ENCODE measurements at regions not wholly inside any gene's neighbourhood (a gene's known extent, or its start where the extent isn't known, plus 50 kb on each side); places are given as distances from the start of the nearest gene placed in this dataset.
"Not testable (repeated sequence)": the region's sequence is repeated elsewhere in the genome, so short reads cannot be mapped to it uniquely, and the experiment has no call there.

GRCh38 chr4:130023088-130023487 lies 927.1 kb downstream of the C4orf33 start:
- DNase-seq (ENCODE audit: extremely low read depth in 1 of 11, low read depth in 9 of 11, low spot score in 4 of 11) = no peak

GRCh38 chr4:130025701-130026100 lies 929.7 kb downstream of the C4orf33 start:
- no peak for DNase-seq (ENCODE audit: extremely low read depth in 1 of 11, low read depth in 9 of 11, low spot score in 4 of 11)

GRCh38 chr4:130026185-130026584 lies 930.2 kb downstream of the C4orf33 start:
- no peak for DNase-seq (ENCODE audit: extremely low read depth in 1 of 11, low read depth in 9 of 11, low spot score in 4 of 11)

- no peak for DNase-seq (ENCODE audit: extremely low read depth in 1 of 11, low read depth in 9 of 11, low spot score in 4 of 11)
Measured at GRCh38 chr4:130027973-130028372, 932.0 kb downstream of the C4orf33 start.

GRCh38 chr4:130028552-130028951 lies 932.6 kb downstream of the C4orf33 start:
- DNase-seq (ENCODE audit: extremely low read depth in 1 of 11, low read depth in 9 of 11, low spot score in 4 of 11) = no peak

GRCh38 chr4:130029442-130029841 lies 933.5 kb downstream of the C4orf33 start:
- no peak for DNase-seq (ENCODE audit: extremely low read depth in 1 of 11, low read depth in 9 of 11, low spot score in 4 of 11)

GRCh38 chr4:130031858-130032257 lies 935.9 kb downstream of the C4orf33 start:
- DNase-seq (ENCODE audit: extremely low read depth in 1 of 11, low read depth in 9 of 11, low spot score in 4 of 11) = no peak

GRCh38 chr4:130033657-130034056 lies 937.7 kb downstream of the C4orf33 start:
- not testable (repeated sequence) for DNase-seq (ENCODE audit: extremely low read depth in 1 of 11, low read depth in 9 of 11, low spot score in 4 of 11)

- no peak for DNase-seq (ENCODE audit: extremely low read depth in 1 of 11, low read depth in 9 of 11, low spot score in 4 of 11)
Measured at GRCh38 chr4:130034876-130035275, 938.9 kb downstream of the C4orf33 start.

GRCh38 chr4:130035391-130035790 lies 939.4 kb downstream of the C4orf33 start:
- no peak for DNase-seq (ENCODE audit: extremely low read depth in 1 of 11, low read depth in 9 of 11, low spot score in 4 of 11)

GRCh38 chr4:130037866-130038265 lies 941.9 kb downstream of the C4orf33 start:
- DNase-seq (ENCODE audit: extremely low read depth in 1 of 11, low read depth in 9 of 11, low spot score in 4 of 11) = not testable (repeated sequence)

GRCh38 chr4:130038540-130038939 lies 942.6 kb downstream of the C4orf33 start:
- DNase-seq (ENCODE audit: extremely low read depth in 1 of 11, low read depth in 9 of 11, low spot score in 4 of 11) = not testable (repeated sequence)

- no peak for DNase-seq (ENCODE audit: extremely low read depth in 1 of 11, low read depth in 9 of 11, low spot score in 4 of 11)
Measured at GRCh38 chr4:130043732-130044160, 947.8 kb downstream of the C4orf33 start.

- DNase-seq (ENCODE audit: extremely low read depth in 1 of 11, low read depth in 9 of 11, low spot score in 4 of 11) = no peak
Measured at GRCh38 chr4:130044788-130045531, 949.0 kb downstream of the C4orf33 start.

GRCh38 chr4:130053723-130054122 lies 957.8 kb downstream of the C4orf33 start:
- DNase-seq (ENCODE audit: extremely low read depth in 1 of 11, low read depth in 9 of 11, low spot score in 4 of 11) = no peak

GRCh38 chr4:130054908-130055307 lies 959.0 kb downstream of the C4orf33 start:
- peak in 1 of 11 donors; percentile 29 for DNase-seq (ENCODE audit: extremely low read depth in 1 of 11, low read depth in 9 of 11, low spot score in 4 of 11)

- DNase-seq (ENCODE audit: extremely low read depth in 1 of 11, low read depth in 9 of 11, low spot score in 4 of 11) = no peak
Measured at GRCh38 chr4:130056286-130056685, 960.3 kb downstream of the C4orf33 start.

- DNase-seq (ENCODE audit: extremely low read depth in 1 of 11, low read depth in 9 of 11, low spot score in 4 of 11) = no peak
Measured at GRCh38 chr4:130064471-130064870, 968.5 kb downstream of the C4orf33 start.

- no peak for DNase-seq (ENCODE audit: extremely low read depth in 1 of 11, low read depth in 9 of 11, low spot score in 4 of 11)
Measured at GRCh38 chr4:130067419-130067818, 971.5 kb downstream of the C4orf33 start.

GRCh38 chr4:130068072-130068471 lies 972.1 kb downstream of the C4orf33 start:
- no peak for DNase-seq (ENCODE audit: extremely low read depth in 1 of 11, low read depth in 9 of 11, low spot score in 4 of 11)

GRCh38 chr4:130071746-130072145 lies 975.8 kb downstream of the C4orf33 start:
- DNase-seq (ENCODE audit: extremely low read depth in 1 of 11, low read depth in 9 of 11, low spot score in 4 of 11) = no peak

All from renal cortex interstitium (tissue), 11 donors.